Breast epithelium (tissue), 4 donors: ENCODE measurements at regions not wholly inside any gene's neighbourhood (a gene's known extent, or its start where the extent isn't known, plus 50 kb on each side); places are given as distances from the start of the nearest gene placed in this dataset.

ENCODE experiments used
- DNase-seq, 2 donors: peaks; one replicate each; pipeline ENCODE4 v3.0.0-alpha.2; 2019; ENCODE audit warnings: low spot score in 2 of 2
- H3K27ac ChIP-seq, 2 donors: fragments of 200-600 bp; sonication (generic) in 1 of 2; one replicate each; pipeline ENCODE4 v1.5.1; 2016 to 2019; ENCODE audit warnings: mild to moderate bottlenecking in 1 of 2
- H3K27me3 ChIP-seq, 2 donors: fragments of 200-600 bp; sonication (generic) in 1 of 2; one replicate each; pipeline versions ENCODE4 v1.5.1 to v1.6.0; 2017 to 2019; ENCODE audit warnings: control low read depth in 1 of 2, mild to moderate bottlenecking in 1 of 2
- H3K36me3 ChIP-seq: fragments of 200-600 bp; one replicate; pipeline ENCODE4 v1.5.1; 2019
- H3K4me1 ChIP-seq, 2 donors: fragments of 200-600 bp; sonication (generic); one replicate each; pipeline ENCODE4 v1.5.1; 2016 to 2019; ENCODE audit warnings: control low read depth in 1 of 2
- H3K4me3 ChIP-seq, 3 donors: fragments of 200-600 bp; sonication (generic); 1 replicate in 2 of 3; 2 replicates in 1 of 3; pipeline ENCODE4 v1.5.1; 2016 to 2019; ENCODE audit warnings: mild to moderate bottlenecking in 3 of 3, moderate library complexity in 2 of 3
- H3K9me3 ChIP-seq, 2 donors: fragments of 200-600 bp; sonication (generic) in 1 of 2; one replicate each; pipeline ENCODE4 v1.5.1; 2016 to 2019; ENCODE audit warnings: control low read depth in 1 of 2
- POLR2A ChIP-seq: fragments of 450-650 bp; IDR thresholded peaks from one replicate; pipeline ENCODE4 v1.6.1; 2016; ENCODE audit warnings: antibody characterized with exemption, mild to moderate bottlenecking, moderate library complexity
- POLR2AphosphoS5 ChIP-seq, 3 donors: sonication (generic); formaldehyde crosslinking; IDR thresholded peaks; one replicate each; pipeline ENCODE4 v1.6.1; 2017; ENCODE audit warnings: antibody characterized with exemption in 3 of 3
- intact Hi-C: fragments of 100-400 bp; cut with DNase I; formaldehyde crosslinking; loops from one replicate; pipeline ENCODE4 v1.15.1; 2023; ENCODE audit warnings: low total_unique reads
- TF ChIP-seq, protein P1 (sequence below), 3 donors: fragments of 450-650 bp; IDR thresholded peaks; one replicate each; pipeline ENCODE4 v1.5.1; 2016 to 2017; ENCODE audit warnings: antibody characterized with exemption in 3 of 3, mild to moderate bottlenecking in 3 of 3, moderate library complexity in 3 of 3

DNA sequence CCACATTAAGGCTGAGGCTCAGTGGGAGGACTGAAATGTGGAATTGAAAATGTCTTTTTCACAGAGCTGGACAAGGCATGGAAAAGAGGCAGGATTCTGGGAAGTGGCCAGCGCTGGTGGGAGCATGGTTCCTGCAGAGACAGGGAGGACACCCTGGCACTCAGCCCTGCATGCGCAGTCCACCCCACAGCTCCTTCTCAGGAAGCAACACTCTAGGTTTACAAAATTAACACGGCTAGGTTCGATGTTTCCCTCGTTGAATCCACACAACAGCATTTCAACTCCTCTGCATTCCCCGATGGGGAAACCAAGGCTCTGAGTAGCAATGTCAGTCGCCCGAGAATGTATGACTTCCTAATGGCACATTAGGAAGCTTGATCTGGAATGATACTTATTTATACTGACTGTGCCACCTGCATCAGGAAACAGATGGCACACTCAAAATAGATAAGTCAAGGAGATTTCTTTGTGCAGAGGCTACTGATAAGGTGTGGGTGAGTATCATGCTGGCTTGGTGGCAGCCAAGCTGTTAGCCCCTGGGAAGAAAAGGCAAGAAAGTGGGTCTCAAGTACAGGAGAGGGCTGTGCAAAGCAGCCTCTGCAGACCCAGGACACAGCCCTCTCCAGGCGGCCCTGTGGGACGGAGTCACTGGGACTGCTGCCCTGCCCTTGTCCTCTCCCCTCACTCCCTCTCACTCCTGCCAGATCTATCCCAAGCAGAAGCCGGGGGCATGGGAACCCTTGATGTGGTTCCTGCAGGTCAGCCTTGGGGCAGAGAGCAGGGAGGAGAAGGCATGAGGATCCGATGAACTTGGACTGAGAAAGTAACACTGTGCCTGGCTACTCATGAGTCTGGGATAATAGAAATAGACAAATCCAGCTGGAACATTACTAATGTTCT lies 158.4 kb upstream of the FHL2 start:
- peak overlapping the region in 2 of 3 donors; percentile 4 to 51 for H3K4me3 ChIP-seq
- H3K4me1 ChIP-seq: peaks cover 0 to 5% of the 10 kb centered on the region in 2 donors
- no peaks in the 10 kb centered on the region for H3K36me3 ChIP-seq
- intact Hi-C loops: no loop called here
- TF ChIP-seq POLR2AphosphoS5 (IDR thresholded peaks at IDR 0.05) (no peak), POLR2A (no peak)
- TF ChIP-seq, protein P1, sequence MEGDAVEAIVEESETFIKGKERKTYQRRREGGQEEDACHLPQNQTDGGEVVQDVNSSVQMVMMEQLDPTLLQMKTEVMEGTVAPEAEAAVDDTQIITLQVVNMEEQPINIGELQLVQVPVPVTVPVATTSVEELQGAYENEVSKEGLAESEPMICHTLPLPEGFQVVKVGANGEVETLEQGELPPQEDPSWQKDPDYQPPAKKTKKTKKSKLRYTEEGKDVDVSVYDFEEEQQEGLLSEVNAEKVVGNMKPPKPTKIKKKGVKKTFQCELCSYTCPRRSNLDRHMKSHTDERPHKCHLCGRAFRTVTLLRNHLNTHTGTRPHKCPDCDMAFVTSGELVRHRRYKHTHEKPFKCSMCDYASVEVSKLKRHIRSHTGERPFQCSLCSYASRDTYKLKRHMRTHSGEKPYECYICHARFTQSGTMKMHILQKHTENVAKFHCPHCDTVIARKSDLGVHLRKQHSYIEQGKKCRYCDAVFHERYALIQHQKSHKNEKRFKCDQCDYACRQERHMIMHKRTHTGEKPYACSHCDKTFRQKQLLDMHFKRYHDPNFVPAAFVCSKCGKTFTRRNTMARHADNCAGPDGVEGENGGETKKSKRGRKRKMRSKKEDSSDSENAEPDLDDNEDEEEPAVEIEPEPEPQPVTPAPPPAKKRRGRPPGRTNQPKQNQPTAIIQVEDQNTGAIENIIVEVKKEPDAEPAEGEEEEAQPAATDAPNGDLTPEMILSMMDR (IDR thresholded peaks at IDR 0.05): no peak
- DNase-seq: no peak
- no peaks in the 10 kb centered on the region for H3K9me3 ChIP-seq
- H3K27me3 ChIP-seq: no peaks in the 10 kb centered on the region
- H3K27ac ChIP-seq: peak overlapping the region in 1 of 2 donors; percentile 68

DNA sequence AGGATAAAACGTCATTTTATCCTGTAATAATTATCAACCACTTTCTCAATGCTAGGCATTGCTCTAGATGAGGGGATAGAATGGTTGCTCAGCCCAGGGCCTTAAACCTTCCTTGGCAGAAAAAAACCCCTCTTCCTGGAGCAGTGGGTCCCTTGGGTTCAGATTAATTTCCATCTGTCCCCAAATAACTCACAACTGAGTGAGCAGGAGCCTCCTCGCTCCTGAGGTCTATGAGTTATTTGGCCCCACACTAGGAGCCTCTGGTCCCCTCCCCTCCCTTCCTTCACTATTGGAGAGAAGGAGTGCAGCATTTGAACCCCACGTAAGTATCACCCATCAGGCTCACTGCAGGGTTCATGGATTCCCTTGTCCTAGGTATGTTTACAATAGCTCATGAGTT lies 157.5 kb upstream of the FHL2 start:
- H3K4me1 ChIP-seq: peaks cover 0 to 5% of the 10 kb centered on the region in 2 donors
- no peaks in the 10 kb centered on the region for H3K36me3 ChIP-seq
- intact Hi-C loops: no loop called here
- H3K27me3 ChIP-seq: no peaks in the 10 kb centered on the region
- no peaks in the 10 kb centered on the region for H3K9me3 ChIP-seq
- no peak for DNase-seq
- TF ChIP-seq POLR2AphosphoS5 (IDR thresholded peaks at IDR 0.05) (no peak), POLR2A (no peak)
- TF ChIP-seq, protein P1 (IDR thresholded peaks at IDR 0.05): no peak
- H3K4me3 ChIP-seq: peak overlapping the region in 1 of 3 donors; percentile 51
- H3K27ac ChIP-seq: peak overlapping the region in 1 of 2 donors; percentile 68

DNA sequence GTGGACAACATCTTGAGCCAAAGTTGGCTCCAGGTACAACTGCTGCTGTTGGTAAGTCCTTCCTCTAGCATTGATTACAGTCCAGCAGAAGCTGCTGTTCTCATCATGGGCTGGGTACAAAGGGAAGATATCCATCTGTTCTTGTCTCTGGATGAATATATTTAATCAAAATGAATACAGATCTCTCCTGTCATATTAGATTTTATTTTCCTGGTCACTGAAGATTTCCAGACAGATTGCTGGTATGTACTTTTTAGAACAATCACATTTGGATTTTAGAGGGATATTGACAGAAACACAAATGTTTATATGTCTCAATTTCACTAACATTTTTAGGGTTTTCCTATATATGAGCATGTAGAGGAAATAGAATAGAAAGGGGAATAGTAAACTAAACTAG lies 155.4 kb upstream of the FHL2 start:
- no peaks in the 10 kb centered on the region for H3K9me3 ChIP-seq
- H3K4me1 ChIP-seq: peaks cover 0 to 5% of the 10 kb centered on the region in 2 donors
- H3K27ac ChIP-seq: no peak overlapping the region
- H3K36me3 ChIP-seq: no peaks in the 10 kb centered on the region
- TF ChIP-seq, protein P1 (IDR thresholded peaks at IDR 0.05): no peak
- TF ChIP-seq POLR2A: no peak
- TF ChIP-seq POLR2AphosphoS5 (IDR thresholded peaks at IDR 0.05): no peak
- no peaks in the 10 kb centered on the region for H3K27me3 ChIP-seq
- no peak overlapping the region for H3K4me3 ChIP-seq
- DNase-seq: no peak
- intact Hi-C loops: no loop called here

DNA sequence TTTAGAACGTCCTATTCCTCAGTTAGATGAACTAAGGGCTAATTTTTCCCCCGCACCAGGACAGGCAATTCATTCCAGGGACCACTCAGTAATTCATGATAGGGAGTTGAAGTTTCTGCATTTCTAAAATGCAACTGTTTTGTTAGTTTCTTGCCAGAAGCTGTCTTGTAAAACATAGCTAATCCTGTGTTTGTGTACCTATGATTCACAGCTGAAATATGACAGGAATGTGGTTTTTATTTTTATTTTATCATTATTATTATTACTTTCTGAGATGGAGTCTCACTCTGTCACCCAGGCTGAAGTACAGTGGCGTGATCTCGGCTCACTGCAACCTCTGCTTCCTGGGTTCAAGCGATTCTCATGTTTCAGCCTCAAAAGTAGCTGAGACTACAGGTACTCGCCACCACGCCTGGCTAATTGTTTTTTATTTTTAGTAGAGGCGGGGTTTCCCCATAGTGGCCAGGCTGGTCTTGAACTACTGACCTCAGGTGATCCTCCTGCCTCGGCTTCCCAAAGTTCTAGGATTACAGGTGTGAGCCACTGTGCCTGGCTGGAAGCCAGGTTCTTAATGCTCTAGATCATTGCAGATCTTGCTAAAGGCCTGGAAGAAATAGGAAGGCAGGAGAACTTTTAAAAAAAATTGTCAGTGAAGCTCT lies 154.8 kb upstream of the FHL2 start:
- Histone ChIP-seq H3K4me1 (peaks cover 0 to 5% of the 10 kb centered on the region in 2 donors), H3K4me3 (no peak overlapping the region), H3K27ac (no peak overlapping the region), H3K36me3 (no peaks in the 10 kb centered on the region), H3K27me3 (no peaks in the 10 kb centered on the region), H3K9me3 (no peaks in the 10 kb centered on the region)
- no peak for DNase-seq
- no peak for TF ChIP-seq POLR2A
- TF ChIP-seq POLR2AphosphoS5 (IDR thresholded peaks at IDR 0.05): no peak
- TF ChIP-seq, protein P1 (IDR thresholded peaks at IDR 0.05): no peak
- intact Hi-C loops: no loop called here

DNA sequence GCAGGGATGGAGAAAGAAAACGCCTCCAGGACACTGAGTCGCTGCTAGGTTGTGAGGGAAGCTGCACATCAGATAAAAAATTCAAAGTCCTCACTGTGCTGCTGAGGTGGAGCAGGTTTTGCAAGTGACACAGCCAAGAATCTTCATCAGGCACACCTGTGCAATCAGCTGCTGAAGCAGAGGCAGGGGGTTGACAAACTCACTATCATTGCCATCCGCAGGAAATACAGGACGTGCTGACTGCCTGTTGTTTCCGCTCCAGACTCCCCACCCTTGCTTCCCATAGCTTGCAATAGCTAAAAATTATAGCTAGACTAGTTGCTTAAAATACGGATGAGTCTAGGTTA lies 147.8 kb upstream of the FHL2 start:
- Histone ChIP-seq H3K4me1 (no peaks in the 10 kb centered on the region), H3K27me3 (no peaks in the 10 kb centered on the region), H3K36me3 (no peaks in the 10 kb centered on the region), H3K9me3 (no peaks in the 10 kb centered on the region), H3K27ac (no peak overlapping the region), H3K4me3 (no peak overlapping the region)
- no peak for DNase-seq
- intact Hi-C loops: no loop called here
- TF ChIP-seq POLR2A: no peak
- TF ChIP-seq POLR2AphosphoS5 (IDR thresholded peaks at IDR 0.05): no peak
- TF ChIP-seq, protein P1 (IDR thresholded peaks at IDR 0.05): no peak
